Keratinocyte (primary cell): ENCODE measurements at regions not wholly inside any gene's neighbourhood (a gene's known extent, or its start where the extent isn't known, plus 50 kb on each side); places are given as distances from the start of the nearest gene placed in this dataset.

Source experiments
- DNase-seq: peaks from one replicate; pipeline ENCODE4 v3.0.0-alpha.2; 2011; ENCODE audit warnings: low read depth, missing footprints, low spot score
- FAIRE-seq: peaks from 2 replicates; lab custom pipeline; 2011; peaks lifted over from hg19 to GRCh38; lab: Jason Lieb, UNC
- H2AFZ ChIP-seq: 2 replicates; pipeline ENCODE4 v1.6.0; 2012; ENCODE audit warnings: low read length, control low read depth, inconsistent platforms; ENCODE audit not compliant: control insufficient read depth
- H3K27ac ChIP-seq: 2 replicates; pipeline ENCODE4 v1.5.1; 2011; ENCODE audit warnings: low read length; ENCODE audit not compliant: control insufficient read depth, insufficient read depth
- H3K27me3 ChIP-seq: 3 replicates; pipeline ENCODE4 v1.6.0; 2011; ENCODE audit warnings: low read length; ENCODE audit not compliant: control insufficient read depth, insufficient read depth; ENCODE audit errors: extremely low read depth
- H3K36me3 ChIP-seq, 2 experiments: 2 replicates in 1 of 2; 3 replicates in 1 of 2; pipeline ENCODE4 v1.5.1; 2011; ENCODE audit warnings: low read length in 2 of 2, mild to moderate bottlenecking in 1 of 2; ENCODE audit not compliant: control insufficient read depth in 2 of 2, insufficient read depth in 2 of 2; ENCODE audit errors: extremely low read depth in 1 of 2
- H3K4me1 ChIP-seq: 3 replicates; pipeline ENCODE4 v1.5.1; 2011; ENCODE audit warnings: low read length; ENCODE audit not compliant: control insufficient read depth, insufficient read depth; ENCODE audit errors: extremely low read depth
- H3K4me2 ChIP-seq: 3 replicates; pipeline ENCODE4 v1.6.0; 2011; ENCODE audit warnings: low read depth, low read length; ENCODE audit not compliant: control insufficient read depth, insufficient read depth; ENCODE audit errors: extremely low read depth
- H3K4me3 ChIP-seq, 3 experiments: fragments of 200-600 bp in 1 of 3; sonication (generic) in 1 of 3; 2 replicates in 2 of 3; 3 replicates in 1 of 3; pipeline ENCODE4 v1.5.1; 2011 to 2016; ENCODE audit warnings: low read length in 3 of 3, mild to moderate bottlenecking in 3 of 3, control low read depth in 2 of 3, inconsistent platforms in 1 of 3, low read depth in 1 of 3, mixed read lengths in 1 of 3, mixed run types in 1 of 3, moderate library complexity in 1 of 3; ENCODE audit not compliant: control insufficient read depth in 2 of 3, insufficient read depth in 2 of 3; ENCODE audit errors: extremely low read depth in 1 of 3
- H3K79me2 ChIP-seq: 2 replicates; pipeline ENCODE4 v1.6.0; 2012; ENCODE audit warnings: low read length; ENCODE audit not compliant: control insufficient read depth, insufficient read depth
- H3K9ac ChIP-seq: 3 replicates; pipeline ENCODE4 v1.6.0; 2011; ENCODE audit warnings: low read length; ENCODE audit not compliant: control insufficient read depth, insufficient read depth; ENCODE audit errors: extremely low read depth
- H3K9me1 ChIP-seq: 3 replicates; pipeline ENCODE4 v1.6.0; 2011; ENCODE audit warnings: low read length; ENCODE audit not compliant: control insufficient read depth, insufficient read depth; ENCODE audit errors: extremely low read depth
- H3K9me3 ChIP-seq: 2 replicates; pipeline ENCODE4 v1.5.1; 2012; ENCODE audit warnings: low read depth, low read length; ENCODE audit not compliant: control insufficient read depth
- H4K20me1 ChIP-seq: 3 replicates; pipeline ENCODE4 v1.6.0; 2011; ENCODE audit warnings: low read length; ENCODE audit not compliant: control insufficient read depth, insufficient read depth; ENCODE audit errors: extremely low read depth
- EZH2 ChIP-seq: IDR thresholded peaks from one replicate; pipeline ENCODE4 v1.6.1; 2012; ENCODE audit warnings: inconsistent platforms, mild to moderate bottlenecking, low read length, moderate library complexity
- dilution Hi-C: fragments of 300-500 bp; cut with MboI; formaldehyde crosslinking; loops from one replicate; pipeline ENCODE4 v1.7.0; 2020; ENCODE audit warnings: low sequenced_read_pairs; ENCODE audit not compliant: extremely low pct_ligation_motif_present
- TF ChIP-seq, protein P1 (sequence below), 3 experiments: IDR thresholded peaks in 1 of 3; conservative IDR thresholded peaks in 1 of 3; optimal IDR thresholded peaks in 1 of 3; 2 replicates in 2 of 3; 3 replicates in 1 of 3; pipeline versions ENCODE3 to v1.5.1; 2011; ENCODE audit warnings: low read length in 3 of 3, mild to moderate bottlenecking in 3 of 3, moderate library complexity in 2 of 3, control low read depth in 1 of 3, inconsistent platforms in 1 of 3; ENCODE audit not compliant: insufficient read depth in 2 of 3; ENCODE audit errors: extremely low read depth in 1 of 3

GRCh38 chrX:22788221-22788620, 211.5 kb upstream of the DDX53 start:
- H3K9ac ChIP-seq = no peak overlapping the region
- no peaks in the 10 kb centered on the region for H3K79me2 ChIP-seq
- H3K27me3 ChIP-seq = no peaks in the 10 kb centered on the region
- FAIRE-seq = no peak
- H3K4me1 ChIP-seq = no peaks in the 10 kb centered on the region
- H3K27ac ChIP-seq = no peak overlapping the region
- no peak overlapping the region for H3K4me2 ChIP-seq
- H3K9me3 ChIP-seq = no peaks in the 10 kb centered on the region
- no peak overlapping the region for H2AFZ ChIP-seq
- no peaks in the 10 kb centered on the region for H4K20me1 ChIP-seq
- no peaks in the 10 kb centered on the region for H3K36me3 ChIP-seq
- dilution Hi-C loops = no loop called here
- no peak for TF ChIP-seq EZH2
- TF ChIP-seq, protein P1, sequence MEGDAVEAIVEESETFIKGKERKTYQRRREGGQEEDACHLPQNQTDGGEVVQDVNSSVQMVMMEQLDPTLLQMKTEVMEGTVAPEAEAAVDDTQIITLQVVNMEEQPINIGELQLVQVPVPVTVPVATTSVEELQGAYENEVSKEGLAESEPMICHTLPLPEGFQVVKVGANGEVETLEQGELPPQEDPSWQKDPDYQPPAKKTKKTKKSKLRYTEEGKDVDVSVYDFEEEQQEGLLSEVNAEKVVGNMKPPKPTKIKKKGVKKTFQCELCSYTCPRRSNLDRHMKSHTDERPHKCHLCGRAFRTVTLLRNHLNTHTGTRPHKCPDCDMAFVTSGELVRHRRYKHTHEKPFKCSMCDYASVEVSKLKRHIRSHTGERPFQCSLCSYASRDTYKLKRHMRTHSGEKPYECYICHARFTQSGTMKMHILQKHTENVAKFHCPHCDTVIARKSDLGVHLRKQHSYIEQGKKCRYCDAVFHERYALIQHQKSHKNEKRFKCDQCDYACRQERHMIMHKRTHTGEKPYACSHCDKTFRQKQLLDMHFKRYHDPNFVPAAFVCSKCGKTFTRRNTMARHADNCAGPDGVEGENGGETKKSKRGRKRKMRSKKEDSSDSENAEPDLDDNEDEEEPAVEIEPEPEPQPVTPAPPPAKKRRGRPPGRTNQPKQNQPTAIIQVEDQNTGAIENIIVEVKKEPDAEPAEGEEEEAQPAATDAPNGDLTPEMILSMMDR (optimal IDR thresholded peaks at IDR 0.05 in 1 of 3, IDR thresholded peaks at IDR 0.05 in 1 of 3, conservative IDR thresholded peaks at IDR 0.05 in 1 of 3; ENCODE audit: extremely low read depth in 1 of 3, insufficient read depth in 2 of 3, low read length in 3 of 3) = no peak
- no peak overlapping the region for H3K4me3 ChIP-seq
- DNase-seq = no peak
- no peaks in the 10 kb centered on the region for H3K9me1 ChIP-seq

- no peaks in the 10 kb centered on the region for H3K27me3 ChIP-seq
- H3K27ac ChIP-seq = no peak overlapping the region
- no peaks in the 10 kb centered on the region for H3K36me3 ChIP-seq
- H3K9me3 ChIP-seq = no peaks in the 10 kb centered on the region
- dilution Hi-C loops = no loop called here
- peaks cover 1% of the 10 kb centered on the region for H3K4me1 ChIP-seq
- H2AFZ ChIP-seq = no peak overlapping the region
- H4K20me1 ChIP-seq = no peaks in the 10 kb centered on the region
- DNase-seq (no peak), FAIRE-seq (peak; percentile 53)
- no peaks in the 10 kb centered on the region for H3K9me1 ChIP-seq
- TF ChIP-seq, protein P1 (optimal IDR thresholded peaks at IDR 0.05 in 1 of 3, IDR thresholded peaks at IDR 0.05 in 1 of 3, conservative IDR thresholded peaks at IDR 0.05 in 1 of 3; ENCODE audit: extremely low read depth in 1 of 3, insufficient read depth in 2 of 3, low read length in 3 of 3) = no peak
- TF ChIP-seq EZH2 = no peak
- no peak overlapping the region for H3K9ac ChIP-seq
- no peak overlapping the region for H3K4me3 ChIP-seq
- no peaks in the 10 kb centered on the region for H3K79me2 ChIP-seq
- no peak overlapping the region for H3K4me2 ChIP-seq
Observed at GRCh38 chrX:22795671-22796070, 204.1 kb upstream of the DDX53 start.
